HG03135 (cell line): ENCODE measurements at regions not wholly inside any gene's neighbourhood (a gene's known extent, or its start where the extent isn't known, plus 50 kb on each side); places are given as distances from the start of the nearest gene placed in this dataset.
A peak's percentile ranks its signal among the peaks of the same experiment; 100 is the strongest.
"Not testable (repeated sequence)": the region's sequence is repeated elsewhere in the genome, so short reads cannot be mapped to it uniquely, and the experiment has no call there.

Experiments
- ATAC-seq: cut with Tn5 transposase; IDR thresholded peaks from one replicate; pipeline ENCODE4 v1.9.1; 2021; ENCODE audit warnings: mild to moderate bottlenecking, moderate library complexity; ENCODE audit not compliant: unreplicated experiment

DNA sequence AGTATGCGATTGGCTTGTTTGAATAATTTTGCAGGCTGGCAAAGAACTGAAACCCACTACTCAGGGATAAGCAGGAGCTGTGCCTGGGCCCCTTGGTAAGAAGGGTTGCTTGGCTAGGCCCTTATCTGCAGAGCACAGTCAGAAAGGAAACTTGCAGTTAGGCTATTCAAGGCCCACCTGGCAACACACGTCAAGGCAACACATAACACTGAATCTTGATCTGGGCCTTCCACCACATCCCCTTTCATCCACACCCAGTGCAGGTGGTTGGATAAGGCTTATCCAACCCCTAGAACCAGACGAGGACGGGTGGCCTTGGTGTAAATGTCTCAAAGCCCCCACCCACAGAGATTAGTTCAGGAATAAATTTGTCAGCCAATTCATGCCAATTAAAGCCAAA is 72.8 kb upstream of the NEIL3 start:
- no peak for ATAC-seq

DNA sequence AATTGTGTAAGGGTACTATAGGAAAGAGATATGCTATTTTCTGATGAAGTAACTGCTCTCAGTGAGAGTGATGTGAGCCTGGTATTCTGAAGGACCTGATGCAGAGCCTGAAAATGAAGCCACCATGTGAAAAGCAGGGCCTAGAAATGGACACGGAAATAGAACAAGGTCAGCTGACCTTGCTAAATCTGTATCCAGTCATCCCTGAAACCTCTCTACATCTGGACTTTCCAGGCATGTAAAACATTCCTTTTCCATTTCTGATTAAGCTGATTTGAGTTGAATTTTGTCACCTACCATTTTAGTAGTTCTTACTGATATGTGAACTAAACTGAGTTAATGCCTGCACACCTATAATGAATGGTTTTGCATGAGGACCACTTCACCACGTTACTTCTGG is 72.4 kb upstream of the NEIL3 start:
- ATAC-seq, result no peak

DNA sequence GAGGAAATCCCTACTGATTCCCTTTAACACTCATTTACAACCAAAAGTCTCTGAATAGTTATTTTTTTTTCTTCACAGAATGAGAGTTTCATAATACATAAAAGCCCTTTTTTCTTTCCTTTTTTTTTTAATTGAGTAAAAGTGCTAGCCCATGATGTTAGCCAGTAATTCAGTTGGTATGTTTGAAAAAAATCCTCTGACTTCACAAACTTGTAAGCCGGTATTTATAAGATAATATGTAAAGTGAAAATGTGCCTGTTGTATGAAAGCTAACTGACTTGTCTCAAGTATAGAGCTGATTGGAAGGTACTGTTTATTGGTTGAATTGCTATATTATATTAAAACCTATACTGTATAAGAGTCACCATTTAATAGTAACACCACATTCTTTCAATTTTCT is 70.2 kb upstream of the NEIL3 start:
- no peak for ATAC-seq

DNA sequence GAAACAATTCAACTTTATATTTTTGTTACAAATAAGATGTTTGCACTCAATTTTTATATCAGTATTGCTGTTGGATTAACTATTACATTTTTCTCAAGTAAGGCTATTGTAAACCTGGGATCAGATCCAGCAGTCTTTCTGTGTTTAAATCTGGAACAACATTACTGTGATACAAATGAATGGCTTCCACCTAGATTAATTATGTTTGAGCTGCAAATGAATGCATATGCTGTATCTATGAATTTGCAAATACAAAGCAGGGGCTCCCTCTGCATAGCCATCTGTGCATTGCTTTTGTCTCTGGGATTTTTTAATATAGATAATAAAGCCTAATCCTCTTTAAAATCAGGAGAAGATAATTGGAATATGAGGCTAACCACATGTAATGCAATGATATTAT is 69.8 kb upstream of the NEIL3 start:
- no peak for ATAC-seq

DNA sequence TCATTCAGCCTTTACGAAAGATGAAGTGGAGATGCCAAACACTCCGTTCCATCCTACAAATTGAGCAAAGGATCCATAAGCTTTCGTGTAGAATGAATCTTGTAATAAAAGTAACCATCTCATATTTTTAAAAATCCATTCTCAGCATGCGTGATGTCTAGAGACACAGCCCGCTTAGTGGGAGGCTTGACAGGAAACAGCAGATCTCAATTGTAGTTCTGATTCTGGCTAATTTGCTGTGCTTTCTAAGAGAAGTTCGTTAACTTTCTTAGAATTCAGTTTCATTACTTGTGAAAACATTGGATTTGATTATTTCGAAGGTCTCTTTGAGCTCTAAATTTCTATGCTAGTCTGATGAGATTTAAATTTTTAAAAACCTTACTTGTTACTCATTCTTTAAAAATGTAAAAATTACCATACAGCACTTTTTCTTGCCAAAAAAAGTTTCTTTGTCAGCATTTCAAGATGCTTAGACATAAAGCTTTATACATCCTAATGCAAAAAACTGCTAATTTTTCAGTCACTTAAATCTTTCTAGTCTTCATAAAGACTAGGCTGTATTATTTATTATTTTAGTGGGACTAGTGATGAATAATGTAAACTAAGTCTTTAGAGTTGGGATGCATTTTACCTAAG is 66.9 kb upstream of the NEIL3 start:
- ATAC-seq, result no peak

DNA sequence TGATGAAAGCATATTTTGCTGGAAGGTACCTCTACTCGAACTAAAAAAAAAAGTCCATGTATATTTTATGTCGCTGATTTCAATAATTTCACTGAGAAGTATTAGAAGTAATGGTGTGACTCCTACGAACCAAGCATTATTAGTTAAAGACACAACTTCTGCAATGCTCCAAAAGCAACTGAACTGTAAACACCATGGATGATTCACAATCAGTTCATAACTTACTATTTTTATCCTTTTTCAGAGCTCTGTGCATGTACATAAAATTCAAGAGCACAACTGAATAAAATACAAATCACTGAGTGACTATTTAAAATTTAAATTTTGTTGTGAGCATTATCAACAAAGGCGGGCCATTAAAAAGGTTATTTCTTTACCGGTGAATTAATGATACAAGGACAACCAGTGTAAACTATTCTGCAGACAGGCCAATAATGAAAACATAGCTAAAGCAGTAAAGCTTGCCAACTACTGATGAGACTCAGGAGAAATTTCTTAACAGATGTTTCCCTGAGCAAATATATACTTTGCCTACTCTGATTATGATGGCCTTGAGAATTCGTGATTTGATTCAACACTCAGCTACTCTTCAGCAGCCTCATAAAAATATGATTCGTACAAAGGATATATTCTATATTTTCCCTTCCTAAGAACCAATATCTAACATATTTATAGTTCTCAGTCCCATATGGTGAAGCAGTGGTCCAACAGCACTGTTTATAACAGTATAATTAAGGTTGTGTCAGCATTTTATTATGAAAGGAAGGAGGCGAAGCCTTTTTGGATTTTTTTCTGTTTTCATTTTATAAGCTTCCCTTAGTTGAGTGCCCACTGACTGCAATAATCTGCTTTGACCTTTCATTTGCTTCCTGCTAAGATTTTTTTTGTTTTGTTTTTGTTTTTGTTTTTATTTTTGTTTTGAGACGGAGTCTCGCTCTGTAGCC is 62.8 kb upstream of the NEIL3 start:
- ATAC-seq, result no peak

DNA sequence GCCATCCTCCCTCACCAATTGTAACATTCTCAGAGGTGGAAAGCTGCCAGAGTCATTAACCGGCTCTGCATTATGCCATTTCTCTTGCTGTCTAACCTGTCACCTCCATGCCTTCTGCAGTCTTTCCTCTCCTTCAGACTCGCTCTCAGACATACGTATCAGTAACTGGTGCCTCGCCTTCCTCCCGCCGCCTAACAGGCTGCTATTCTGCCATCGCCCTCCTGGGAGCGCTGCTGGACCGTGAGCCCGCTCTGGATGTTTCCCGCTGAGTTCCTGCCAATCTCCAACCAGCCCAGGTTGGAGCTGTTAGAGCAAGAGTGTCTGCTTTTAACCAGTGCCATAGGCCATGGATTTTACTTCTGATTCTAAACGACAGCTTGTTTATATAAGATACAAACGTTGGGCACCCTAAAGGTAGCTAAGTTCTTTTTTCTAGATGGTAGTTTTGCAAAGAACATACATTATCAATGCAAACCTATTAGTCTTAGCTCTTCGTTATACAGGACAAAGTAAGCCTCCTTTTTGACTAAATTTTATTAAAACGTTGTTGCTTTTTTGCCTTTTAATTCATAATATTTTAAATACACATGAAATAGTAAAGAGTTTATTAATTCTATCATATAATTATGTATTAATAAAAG is 59.5 kb upstream of the NEIL3 start:
- ATAC-seq, result peak; percentile 97

DNA sequence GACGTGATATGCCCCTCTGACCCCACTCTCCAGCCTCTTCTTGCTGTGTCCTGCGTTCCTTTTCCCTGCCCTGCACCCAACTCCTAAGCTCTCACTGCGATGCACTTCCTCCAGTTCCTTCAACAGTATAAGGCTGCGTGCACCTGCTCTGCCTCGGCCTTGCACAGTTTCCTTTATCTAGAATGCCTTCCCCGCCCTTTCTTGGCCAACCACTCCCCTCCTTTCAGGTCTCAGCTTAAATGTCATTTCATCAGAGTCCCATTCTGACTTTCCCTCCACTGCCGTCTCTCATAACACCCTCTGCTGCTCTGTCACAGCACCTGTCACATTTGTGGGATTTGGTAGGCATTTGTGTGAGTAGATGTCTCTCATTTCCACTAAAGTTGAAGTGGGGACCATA is 58.4 kb upstream of the NEIL3 start:
- no peak for ATAC-seq

DNA sequence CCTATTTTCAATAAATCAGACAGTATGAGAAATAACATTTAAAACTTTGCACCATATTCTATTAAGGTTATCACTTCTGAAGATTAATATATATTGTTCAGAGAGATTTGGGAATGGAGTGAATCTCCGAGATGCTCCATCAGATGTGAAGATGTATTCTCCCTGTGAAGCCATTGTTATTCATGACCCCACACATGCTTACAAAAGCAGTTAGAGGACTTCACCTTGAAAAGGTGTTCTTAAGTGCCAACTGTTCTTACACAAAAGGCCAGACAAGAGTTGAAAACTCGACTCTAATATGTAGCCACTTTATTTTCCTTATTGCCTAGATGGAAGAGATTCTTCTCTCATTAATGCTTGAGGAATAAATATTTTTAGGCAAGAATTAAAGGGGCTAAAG is 54.3 kb upstream of the NEIL3 start:
- ATAC-seq, result no peak

DNA sequence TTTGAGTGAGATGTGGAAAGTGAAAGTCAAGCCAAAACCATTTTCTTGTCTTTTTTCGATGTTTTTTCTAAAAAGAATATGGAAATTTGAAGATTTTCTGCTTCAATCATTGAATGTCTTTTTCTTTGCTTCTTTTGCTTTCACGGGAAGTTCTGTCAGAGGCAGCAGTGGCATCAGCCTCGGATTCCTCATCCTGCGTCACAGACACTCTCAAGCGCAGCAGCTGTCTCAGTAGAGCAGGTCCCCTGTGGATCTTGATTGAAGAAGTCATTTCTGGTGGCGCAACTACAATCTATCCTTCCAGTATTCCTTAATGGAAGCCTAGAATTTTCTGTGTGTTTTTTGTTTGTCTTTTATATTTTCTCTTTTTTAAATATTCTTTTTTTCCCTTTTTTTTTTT is 52.7 kb upstream of the NEIL3 start:
- ATAC-seq, result no peak

DNA sequence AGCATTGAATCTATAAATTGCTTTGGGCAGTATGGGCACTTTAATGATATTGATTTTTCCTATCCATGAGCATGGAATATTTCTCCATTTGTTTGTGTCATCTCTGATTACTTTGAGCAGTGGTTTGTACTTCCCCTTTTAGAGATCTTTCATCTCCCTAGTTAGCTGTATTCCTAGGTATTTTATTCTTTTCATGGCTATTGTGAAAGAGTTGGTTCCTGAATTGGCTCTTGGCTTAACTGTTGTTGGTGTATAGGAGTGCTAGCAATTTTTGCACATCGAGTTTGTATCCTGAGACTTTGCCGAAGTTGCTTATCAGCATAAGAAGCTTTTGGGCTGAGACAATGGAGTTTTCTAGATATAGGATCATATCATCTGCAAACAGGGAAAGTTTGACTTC is 50.2 kb upstream of the NEIL3 start:
- not testable (repeated sequence) for ATAC-seq
